Small intestine (tissue), 7 donors: ENCODE measurements at regions not wholly inside any gene's neighbourhood (a gene's known extent, or its start where the extent isn't known, plus 50 kb on each side); places are given as distances from the start of the nearest gene placed in this dataset.
"Not testable (repeated sequence)": the region's sequence is repeated elsewhere in the genome, so short reads cannot be mapped to it uniquely, and the experiment has no call there.

Experiments
- DNase-seq, 2 donors: peaks; one replicate each; pipeline versions ENCODE4 v3.0.0 to v3.0.0-alpha.2; 2013
- FAIRE-seq: peaks from 2 replicates; lab custom pipeline; 2012; peaks lifted over from hg19 to GRCh38; lab: Jason Lieb, UNC
- H3K27ac ChIP-seq, 3 donors: one replicate each; pipeline ENCODE4 v1.5.1; 2013; ENCODE audit warnings: low read length in 2 of 3, mild to moderate bottlenecking in 2 of 3, control low read depth in 1 of 3, inconsistent platforms in 1 of 3, low read depth in 1 of 3, moderate library complexity in 1 of 3
- H3K27me3 ChIP-seq, 3 donors: one replicate each; pipeline ENCODE4 v1.6.1; 2013; ENCODE audit warnings: low read length in 3 of 3, inconsistent platforms in 1 of 3; ENCODE audit not compliant: control insufficient read depth in 3 of 3, insufficient read depth in 3 of 3
- H3K36me3 ChIP-seq, 3 donors: one replicate each; pipeline ENCODE4 v1.6.1; 2013; ENCODE audit warnings: low read length in 3 of 3, inconsistent platforms in 1 of 3, low read depth in 1 of 3, mild to moderate bottlenecking in 1 of 3, moderate library complexity in 1 of 3; ENCODE audit not compliant: control insufficient read depth in 3 of 3, insufficient read depth in 2 of 3
- H3K4me1 ChIP-seq, 3 donors: one replicate each; pipeline ENCODE4 v1.6.1; 2013; ENCODE audit warnings: low read length in 2 of 3, inconsistent platforms in 1 of 3, low read depth in 1 of 3, mild to moderate bottlenecking in 1 of 3, moderate library complexity in 1 of 3; ENCODE audit not compliant: control insufficient read depth in 3 of 3, insufficient read depth in 2 of 3
- H3K4me3 ChIP-seq, 3 donors: one replicate each; pipeline ENCODE4 v1.5.1; 2013; ENCODE audit warnings: low read length in 3 of 3, control low read depth in 1 of 3, inconsistent platforms in 1 of 3, low read depth in 1 of 3, mild to moderate bottlenecking in 1 of 3, moderate library complexity in 1 of 3
- H3K9me3 ChIP-seq, 2 donors: one replicate each; pipeline ENCODE4 v1.6.1; 2013; ENCODE audit warnings: low read depth in 1 of 2, low read length in 1 of 2; ENCODE audit not compliant: control insufficient read depth in 2 of 2, insufficient read depth in 1 of 2
- WGBS, 3 donors: extraction: QIAGEN DNeasy Blood & Tissue Kit; methylation state at CpG; one replicate each; pipeline ENCODE4 v1.1.7; 2013; 5-methylcytosine and 5-hydroxymethylcytosine counted together
- donor health status: healthy with polysubstance abuse.
- donor health status: control.
- donor health status: control.
- donor health status: Bipolar disorder and iron deficiency.
- donor health status: healthy.

DNA sequence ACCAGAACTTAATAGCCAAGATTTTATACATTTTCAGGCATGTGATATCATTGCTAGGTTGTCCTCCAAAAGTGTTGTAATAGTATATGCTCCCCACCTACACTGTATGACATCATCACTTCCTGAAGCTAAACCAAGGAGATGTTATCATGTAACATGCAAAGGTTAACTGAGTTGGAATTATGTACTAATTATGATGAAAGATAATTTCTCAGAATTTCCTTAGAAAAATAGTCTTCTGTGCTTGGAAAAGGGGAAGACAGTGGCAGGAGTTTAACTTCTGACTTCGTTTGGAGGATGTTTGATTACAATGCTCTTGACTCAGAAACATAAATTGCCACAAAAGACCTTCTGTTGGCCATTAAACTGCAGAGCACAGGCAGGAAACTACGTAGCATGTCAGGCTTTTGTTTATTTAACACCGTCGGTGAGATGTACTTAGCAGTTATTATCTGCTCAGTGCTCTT lies 83.6 kb upstream of the GUCY1A1 start:
- H3K27me3 ChIP-seq, result no peaks in the 10 kb centered on the region
- H3K9me3 ChIP-seq, result no peaks in the 10 kb centered on the region
- no peaks in the 10 kb centered on the region for H3K36me3 ChIP-seq
- FAIRE-seq (no peak), DNase-seq (peak in 1 of 2 donors; percentile 11)
- 6 to 8% (median 7%) methylated on average over 4 of the region's 4 CpGs for WGBS, 3 donors
- H3K4me3 ChIP-seq, result no peak overlapping the region
- H3K27ac ChIP-seq, result peak overlapping the region in 1 of 3 donors; percentile 5
- peaks cover 0 to 2% (median 0%) of the 10 kb centered on the region in 3 donors for H3K4me1 ChIP-seq

DNA sequence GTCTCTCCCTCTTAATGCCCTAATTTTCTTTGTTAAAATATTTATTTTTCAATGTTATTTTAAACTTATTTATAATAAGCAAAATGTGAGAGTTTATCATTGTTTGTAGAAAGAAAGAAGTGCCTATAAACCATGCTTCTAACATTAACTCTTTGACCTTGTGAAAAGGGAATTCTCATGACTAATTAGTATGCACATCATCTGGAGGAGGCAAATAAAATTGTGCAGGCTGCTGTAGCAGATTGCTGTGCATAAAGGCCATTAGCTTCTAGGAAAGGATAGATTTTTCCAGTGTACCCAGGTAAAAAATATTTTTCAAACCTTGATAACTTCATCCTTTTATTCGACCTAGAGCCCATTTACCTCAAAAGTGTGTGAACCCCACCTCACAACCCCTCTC lies 84.6 kb upstream of the GUCY1A1 start:
- no peak for DNase-seq
- Histone ChIP-seq H3K36me3 (no peaks in the 10 kb centered on the region), H3K27ac (no peak overlapping the region), H3K27me3 (no peaks in the 10 kb centered on the region), H3K9me3 (no peaks in the 10 kb centered on the region), H3K4me1 (peaks cover 0 to 2% (median 0%) of the 10 kb centered on the region in 3 donors), H3K4me3 (no peak overlapping the region)
- FAIRE-seq, result no peak
- 56 to 71% (median 56%) methylated on average over 1 of the region's 1 CpG for WGBS, 3 donors

DNA sequence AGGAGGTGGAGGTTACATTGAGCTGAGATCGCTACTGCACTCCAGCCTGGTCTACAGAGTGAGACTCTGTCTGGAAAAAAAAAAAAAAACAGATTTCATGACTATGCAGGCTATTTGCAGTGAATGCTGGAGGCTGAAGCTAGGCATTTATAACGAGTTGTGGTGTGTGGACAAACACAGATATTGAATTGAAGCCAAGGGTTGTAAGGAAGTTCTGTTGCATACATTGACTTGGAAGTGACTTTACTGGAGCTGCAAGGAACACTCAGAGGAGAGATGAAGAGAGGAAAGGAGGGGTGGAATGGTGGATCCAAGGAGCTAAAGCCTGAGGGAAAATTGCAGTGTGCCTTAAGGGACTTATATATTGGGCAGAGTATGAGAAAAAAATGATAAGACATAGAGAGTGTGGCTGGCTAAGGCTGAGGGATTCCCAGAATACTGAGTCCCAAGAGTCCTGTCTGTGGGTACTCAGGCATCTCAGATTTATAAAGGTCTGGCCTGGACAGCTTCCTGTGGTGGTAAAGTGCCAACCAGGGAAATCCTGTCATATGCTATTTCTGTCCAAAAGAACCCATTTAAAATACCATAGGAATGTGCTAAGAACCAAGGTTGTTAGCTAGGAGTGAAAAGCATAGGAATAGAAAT lies 87.8 kb upstream of the GUCY1A1 start:
- no peak for DNase-seq
- H3K4me1 ChIP-seq, result peaks cover 0 to 2% (median 0%) of the 10 kb centered on the region in 3 donors
- WGBS, 3 donors, result 38 to 54% (median 47%) methylated on average over 2 of the region's 2 CpGs
- no peak for FAIRE-seq
- H3K27me3 ChIP-seq, result no peaks in the 10 kb centered on the region
- no peaks in the 10 kb centered on the region for H3K9me3 ChIP-seq
- no peak overlapping the region for H3K4me3 ChIP-seq
- no peak overlapping the region for H3K27ac ChIP-seq
- H3K36me3 ChIP-seq, result no peaks in the 10 kb centered on the region

DNA sequence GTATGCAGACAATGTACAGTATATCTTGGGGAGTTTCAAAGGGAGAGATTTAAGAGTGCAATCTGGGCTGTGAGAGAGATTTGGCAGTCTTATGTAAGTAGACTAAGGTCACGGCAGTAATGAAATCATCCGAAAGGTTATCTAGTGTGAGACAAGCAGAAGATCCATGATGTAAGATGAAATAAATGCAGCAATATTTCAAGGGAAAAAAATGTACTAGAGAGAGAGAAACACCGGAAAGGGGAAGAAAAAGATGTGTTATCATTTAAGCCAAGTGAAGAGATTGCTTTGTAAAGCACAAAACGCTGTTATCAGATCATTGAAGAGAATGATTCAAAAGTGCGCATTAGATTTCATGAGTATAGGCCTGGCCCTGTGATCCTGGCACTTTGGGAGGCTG lies 88.4 kb upstream of the GUCY1A1 start:
- Histone ChIP-seq H3K4me3 (no peak overlapping the region), H3K36me3 (no peaks in the 10 kb centered on the region), H3K27me3 (no peaks in the 10 kb centered on the region), H3K9me3 (no peaks in the 10 kb centered on the region), H3K4me1 (peaks cover 0 to 2% (median 0%) of the 10 kb centered on the region in 3 donors), H3K27ac (no peak overlapping the region)
- WGBS, 3 donors, result 56 to 68% (median 62%) methylated on average over 5 of the region's 5 CpGs
- DNase-seq, result no peak
- no peak for FAIRE-seq

DNA sequence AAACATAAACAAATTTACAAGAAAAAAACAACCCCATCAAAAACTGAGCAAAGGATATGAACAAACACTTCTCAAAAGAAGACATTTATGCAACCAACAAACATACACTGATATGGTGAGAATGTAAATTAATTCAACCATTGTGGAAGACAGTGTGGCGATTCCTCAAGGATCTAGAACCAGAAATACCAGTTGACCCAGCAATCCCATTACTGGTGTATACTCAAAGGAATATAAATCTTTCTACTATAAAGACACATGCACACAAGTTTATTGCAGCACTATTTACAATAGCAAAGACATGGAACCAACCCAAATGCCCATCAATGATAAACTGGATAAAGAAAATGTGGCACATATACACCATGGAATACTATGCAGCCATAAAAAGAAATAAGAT lies 92.3 kb upstream of the GUCY1A1 start:
- H3K4me3 ChIP-seq, H3K36me3 ChIP-seq, H3K27ac ChIP-seq, DNase-seq, H3K27me3 ChIP-seq, FAIRE-seq, H3K4me1 ChIP-seq, H3K9me3 ChIP-seq: not testable (repeated sequence)
- 41 to 88% (median 45%) methylated on average over 1 of the region's 1 CpG for WGBS, 3 donors

DNA sequence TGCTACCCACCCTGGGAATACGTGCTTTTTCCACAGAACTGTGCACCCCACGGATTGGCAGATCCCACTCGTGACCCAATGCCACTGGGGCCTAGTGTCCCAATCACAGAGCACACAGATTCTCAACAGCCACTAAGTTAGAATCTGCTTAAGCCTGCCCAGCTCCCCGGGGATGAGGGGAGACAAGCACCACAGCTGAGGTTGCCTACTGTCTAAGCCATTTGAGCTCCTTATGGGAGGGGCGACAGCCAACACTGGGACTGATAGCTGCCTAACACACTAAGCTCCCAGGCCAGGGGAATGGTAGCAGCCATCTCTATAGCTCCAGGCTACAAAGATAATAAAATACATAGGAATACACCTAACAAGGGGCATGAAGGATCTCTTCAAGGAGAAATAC lies 93.5 kb upstream of the GUCY1A1 start:
- Histone ChIP-seq H3K9me3 (peaks cover 0 to 5% of the 10 kb centered on the region in 2 donors), H3K27ac (no peak overlapping the region), H3K4me3 (no peak overlapping the region), H3K27me3 (no peaks in the 10 kb centered on the region), H3K4me1 (no peaks in the 10 kb centered on the region), H3K36me3 (no peaks in the 10 kb centered on the region)
- no peak for FAIRE-seq
- WGBS, 3 donors, result 82 to 94% (median 86%) methylated on average over 5 of the region's 5 CpGs
- DNase-seq, result no peak

DNA sequence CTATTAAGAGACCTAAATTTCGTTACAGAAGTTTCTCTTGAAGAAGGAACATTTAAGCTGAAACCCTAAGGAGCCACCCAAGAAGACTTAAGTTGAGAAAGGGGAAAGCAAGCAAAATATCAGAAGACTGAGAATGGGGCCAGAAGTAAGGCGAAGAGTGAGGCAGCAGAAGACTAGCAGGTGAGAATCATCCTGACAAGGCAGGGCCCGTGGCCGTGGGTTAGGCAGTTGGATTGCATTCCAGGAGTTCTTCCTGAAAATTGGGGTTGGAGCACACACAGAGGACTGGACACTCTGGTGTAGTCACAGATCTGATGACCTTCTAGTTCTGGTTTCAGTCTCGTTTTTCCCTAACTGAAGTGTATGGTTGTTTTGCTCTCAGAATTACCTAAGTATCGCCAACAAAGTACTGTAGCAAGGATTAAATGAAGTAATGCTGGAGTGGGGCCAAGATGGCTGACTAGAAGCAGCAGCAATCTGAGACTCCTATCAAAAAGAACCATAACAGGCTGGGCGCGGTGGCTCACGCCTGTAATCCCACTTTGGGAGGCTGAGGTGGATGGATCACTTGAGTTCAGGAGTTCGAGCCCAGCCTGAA lies 94.4 kb upstream of the GUCY1A1 start:
- no peaks in the 10 kb centered on the region for H3K4me1 ChIP-seq
- FAIRE-seq, result no peak
- DNase-seq, result no peak
- WGBS, 3 donors, result 74 to 85% (median 83%) methylated on average over 10 of the region's 10 CpGs
- no peaks in the 10 kb centered on the region for H3K36me3 ChIP-seq
- H3K4me3 ChIP-seq, result no peak overlapping the region
- peaks cover 0 to 5% of the 10 kb centered on the region in 2 donors for H3K9me3 ChIP-seq
- H3K27ac ChIP-seq, result no peak overlapping the region
- H3K27me3 ChIP-seq, result no peaks in the 10 kb centered on the region

DNA sequence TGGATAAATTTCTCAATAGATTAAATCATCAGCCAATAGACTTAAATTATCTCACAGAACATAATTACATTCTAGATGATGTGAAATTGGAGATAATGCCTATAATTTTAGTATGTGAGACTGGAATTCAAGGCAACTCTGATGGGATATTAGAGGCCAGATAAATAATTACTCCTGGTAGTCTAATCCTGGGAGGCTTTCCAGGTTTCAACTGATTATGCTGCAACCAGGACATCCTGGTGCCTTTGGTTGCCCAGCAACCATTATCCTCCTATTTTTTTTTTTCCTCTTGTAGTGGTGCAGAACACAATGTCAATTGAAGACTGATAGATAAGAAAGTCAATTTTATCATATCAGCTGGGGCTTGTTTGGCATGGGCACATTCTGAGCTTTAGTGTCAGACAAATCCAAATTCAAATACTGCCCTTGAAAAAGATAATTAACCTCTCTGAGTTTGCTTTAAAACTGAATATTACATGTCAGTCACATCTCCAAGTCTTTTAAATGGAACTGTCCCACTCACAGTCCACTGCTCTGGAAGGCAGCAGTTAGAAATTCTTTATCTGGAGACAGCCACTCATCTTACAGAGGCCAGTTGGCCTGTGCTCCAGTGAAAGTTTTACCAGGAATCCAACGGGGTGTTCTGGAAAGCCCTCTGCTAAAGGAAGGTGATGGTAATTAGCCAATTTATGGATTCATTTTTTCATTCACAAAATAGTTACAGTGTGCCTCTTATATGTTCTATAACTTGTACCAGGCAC lies 95.3 kb upstream of the GUCY1A1 start:
- H3K4me1 ChIP-seq, result no peaks in the 10 kb centered on the region
- no peak overlapping the region for H3K27ac ChIP-seq
- 14 to 43% (median 20%) methylated on average over 1 of the region's 1 CpG for WGBS, 3 donors
- H3K27me3 ChIP-seq, result no peaks in the 10 kb centered on the region
- FAIRE-seq, result no peak
- no peak for DNase-seq
- H3K36me3 ChIP-seq, result no peaks in the 10 kb centered on the region
- H3K9me3 ChIP-seq, result peaks cover 0 to 6% of the 10 kb centered on the region in 2 donors
- no peak overlapping the region for H3K4me3 ChIP-seq
